Neuronal stem cell (in vitro differentiated cells): ENCODE measurements at regions not wholly inside any gene's neighbourhood (a gene's known extent, or its start where the extent isn't known, plus 50 kb on each side); places are given as distances from the start of the nearest gene placed in this dataset.

Source experiments
- DNase-seq: peaks from one replicate; pipeline ENCODE4 v3.0.0-alpha.2; 2013; ENCODE audit warnings: low spot score
- H2AFZ ChIP-seq: one replicate; pipeline ENCODE4 v1.6.1; 2013; ENCODE audit warnings: mild to moderate bottlenecking, low read length, inconsistent platforms
- H2AK5ac ChIP-seq: 2 replicates; pipeline ENCODE4 v1.6.1; 2013; ENCODE audit warnings: low read depth, mild to moderate bottlenecking, inconsistent platforms, low read length, moderate library complexity, mixed read lengths
- H2BK120ac ChIP-seq: 2 replicates; pipeline ENCODE4 v1.6.1; 2013; ENCODE audit warnings: low read depth, mild to moderate bottlenecking, inconsistent platforms, low read length, moderate library complexity, mixed read lengths
- H2BK12ac ChIP-seq: one replicate; pipeline ENCODE4 v1.6.1; 2013; ENCODE audit warnings: low read length, inconsistent platforms
- H2BK15ac ChIP-seq: 2 replicates; pipeline ENCODE4 v1.6.1; 2013; ENCODE audit warnings: mild to moderate bottlenecking, low read length, inconsistent platforms, mixed read lengths
- H2BK5ac ChIP-seq: one replicate; pipeline ENCODE4 v1.6.1; 2013; ENCODE audit warnings: inconsistent platforms, mild to moderate bottlenecking, low read length, moderate library complexity
- H3K14ac ChIP-seq: one replicate; pipeline ENCODE4 v1.6.1; 2013; ENCODE audit warnings: low read length, inconsistent platforms
- H3K18ac ChIP-seq: 2 replicates; pipeline ENCODE4 v1.6.1; 2013; ENCODE audit warnings: low read length, inconsistent platforms
- H3K23ac ChIP-seq: 2 replicates; pipeline ENCODE4 v1.6.1; 2013; ENCODE audit warnings: low read depth, mild to moderate bottlenecking, mixed read lengths, low read length, inconsistent platforms; ENCODE audit not compliant: poor library complexity
- H3K27ac ChIP-seq: replicated peaks from 3 replicates; pipeline ENCODE4 v1.5.1; 2013; ENCODE audit warnings: low read length, inconsistent platforms
- H3K27me3 ChIP-seq, 3 experiments: 2 replicates each; pipeline ENCODE4 v1.6.1; 2013; ENCODE audit warnings: low read length in 3 of 3, mild to moderate bottlenecking in 2 of 3, inconsistent platforms in 1 of 3, low read depth in 1 of 3, mixed read lengths in 1 of 3, moderate library complexity in 1 of 3; ENCODE audit not compliant: control insufficient read depth in 3 of 3, insufficient read depth in 3 of 3
- H3K36me3 ChIP-seq, 2 donors: replicated peaks in 1 of 2; 2 replicates each; pipeline ENCODE4 v1.6.1; 2013; ENCODE audit warnings: low read length in 2 of 2; ENCODE audit not compliant: control insufficient read depth in 2 of 2, insufficient read depth in 2 of 2
- H3K4ac ChIP-seq: 2 replicates; pipeline ENCODE4 v1.6.1; 2013; ENCODE audit warnings: inconsistent platforms, mild to moderate bottlenecking, low read length, moderate library complexity
- H3K4me1 ChIP-seq, 2 donors: 1 replicate in 1 of 2; 2 replicates in 1 of 2; pipeline ENCODE4 v1.6.1; 2013; ENCODE audit warnings: low read length in 2 of 2, low read depth in 1 of 2; ENCODE audit not compliant: control insufficient read depth in 2 of 2, insufficient read depth in 1 of 2
- H3K4me2 ChIP-seq: one replicate; pipeline ENCODE4 v1.6.1; 2013; ENCODE audit warnings: mild to moderate bottlenecking, low read length, inconsistent platforms; ENCODE audit not compliant: insufficient read depth, poor library complexity, severe bottlenecking
- H3K4me3 ChIP-seq, 2 donors: 2 replicates each; pipeline ENCODE4 v1.5.1; 2013; ENCODE audit warnings: low read length in 2 of 2, mild to moderate bottlenecking in 2 of 2, inconsistent platforms in 1 of 2, moderate library complexity in 1 of 2
- H3K79me1 ChIP-seq: one replicate; pipeline ENCODE4 v1.6.1; 2013; ENCODE audit warnings: low read depth, mild to moderate bottlenecking, inconsistent platforms, low read length, moderate library complexity
- H3K9ac ChIP-seq: one replicate; pipeline ENCODE4 v1.6.1; 2013; ENCODE audit warnings: mild to moderate bottlenecking, low read depth, low read length, inconsistent platforms; ENCODE audit not compliant: poor library complexity
- H3K9me3 ChIP-seq, 2 donors: replicated peaks in 1 of 2; 2 replicates each; pipeline versions ENCODE3 to v1.6.1; 2013; ENCODE audit warnings: low read length in 2 of 2, mild to moderate bottlenecking in 2 of 2, inconsistent platforms in 1 of 2, low read depth in 1 of 2, mixed read lengths in 1 of 2, moderate library complexity in 1 of 2; ENCODE audit not compliant: control insufficient read depth in 2 of 2, insufficient read depth in 1 of 2
- H4K8ac ChIP-seq: one replicate; pipeline ENCODE4 v1.6.1; 2013; ENCODE audit warnings: low read depth, mild to moderate bottlenecking, inconsistent platforms, low read length, moderate library complexity
- H4K91ac ChIP-seq: one replicate; pipeline ENCODE4 v1.6.1; 2013; ENCODE audit warnings: low read length, low read depth, mild to moderate bottlenecking, inconsistent platforms; ENCODE audit not compliant: poor library complexity
- WGBS, 2 donors: extraction: QIAGEN DNeasy Blood & Tissue Kit; methylation state at CpG; one replicate each; pipeline ENCODE4 v1.1.7; 2013; ENCODE audit warnings: missing lambda C conversion rate in 2 of 2, mixed read lengths in 1 of 2; ENCODE audit not compliant: insufficient read length in 2 of 2, insufficient replicate concordance in 1 of 2; ENCODE audit errors: extremely low coverage in 2 of 2; 5-methylcytosine and 5-hydroxymethylcytosine counted together

GRCh38 chr13:31896427-31896826 is 135.1 kb upstream of the FRY start:
- no peaks in the 10 kb centered on the region for H3K36me3 ChIP-seq
- H2AK5ac ChIP-seq, result no peak overlapping the region
- H3K14ac ChIP-seq, result no peak overlapping the region
- no CpG with 5 or more reads among the region's 2 CpGs for WGBS, 2 donors
- H2AFZ ChIP-seq, result no peak overlapping the region
- H4K8ac ChIP-seq, result no peak overlapping the region
- no peak overlapping the region for H2BK15ac ChIP-seq
- no peak overlapping the region for H2BK120ac ChIP-seq
- no peak overlapping the region for H2BK5ac ChIP-seq
- peaks cover 0 to 6% of the 10 kb centered on the region in 2 donors for H3K9me3 ChIP-seq
- no peak overlapping the region for H2BK12ac ChIP-seq
- no peak for DNase-seq
- peaks cover 0 to 2% (median 0%) of the 10 kb centered on the region in 3 experiments for H3K27me3 ChIP-seq
- no peak overlapping the region for H4K91ac ChIP-seq
- H3K9ac ChIP-seq, result no peak overlapping the region
- no peaks in the 10 kb centered on the region for H3K79me1 ChIP-seq
- H3K4me3 ChIP-seq, result no peak overlapping the region
- H3K18ac ChIP-seq, result no peak overlapping the region
- no peak overlapping the region for H3K4ac ChIP-seq
- H3K4me2 ChIP-seq, result no peak overlapping the region
- peaks cover 0 to 2% of the 10 kb centered on the region in 2 donors for H3K4me1 ChIP-seq
- H3K23ac ChIP-seq, result no peak overlapping the region
- no peak overlapping the region for H3K27ac ChIP-seq

GRCh38 chr13:31898378-31899071 is 133.0 kb upstream of the FRY start:
- Histone ChIP-seq H3K4me2 (no peak overlapping the region), H2BK5ac (no peak overlapping the region), H3K27me3 (peaks cover 0 to 2% (median 0%) of the 10 kb centered on the region in 3 experiments), H3K14ac (no peak overlapping the region), H3K9ac (no peak overlapping the region), H2BK12ac (no peak overlapping the region), H3K27ac (no peak overlapping the region), H3K4me3 (no peak overlapping the region), H3K9me3 (peaks cover 0 to 6% of the 10 kb centered on the region in 2 donors), H3K36me3 (no peaks in the 10 kb centered on the region), H3K79me1 (no peaks in the 10 kb centered on the region), H3K23ac (no peak overlapping the region), H2BK15ac (no peak overlapping the region), H3K18ac (no peak overlapping the region), H2AK5ac (no peak overlapping the region), H3K4ac (no peak overlapping the region), H3K4me1 (peaks cover 0 to 2% of the 10 kb centered on the region in 2 donors), H2AFZ (no peak overlapping the region), H4K91ac (no peak overlapping the region), H4K8ac (no peak overlapping the region), H2BK120ac (no peak overlapping the region)
- WGBS, 2 donors, result no CpG with 5 or more reads among the region's 9 CpGs
- DNase-seq, result no peak

GRCh38 chr13:31901985-31902384 is 129.6 kb upstream of the FRY start:
- peaks cover 0 to 6% of the 10 kb centered on the region in 2 donors for H3K9me3 ChIP-seq
- no peak overlapping the region for H3K4ac ChIP-seq
- no peak overlapping the region for H2BK5ac ChIP-seq
- H3K9ac ChIP-seq, result no peak overlapping the region
- no CpG with 5 or more reads among the region's 2 CpGs for WGBS, 2 donors
- H3K36me3 ChIP-seq, result no peaks in the 10 kb centered on the region
- H3K4me2 ChIP-seq, result no peak overlapping the region
- no peak overlapping the region for H3K18ac ChIP-seq
- H4K91ac ChIP-seq, result no peak overlapping the region
- H4K8ac ChIP-seq, result no peak overlapping the region
- H2BK15ac ChIP-seq, result no peak overlapping the region
- H2BK120ac ChIP-seq, result no peak overlapping the region
- H3K27me3 ChIP-seq, result peaks cover 0 to 14% (median 0%) of the 10 kb centered on the region in 3 experiments
- no peak overlapping the region for H3K23ac ChIP-seq
- H3K14ac ChIP-seq, result no peak overlapping the region
- H3K4me3 ChIP-seq, result no peak overlapping the region
- H2AFZ ChIP-seq, result no peak overlapping the region
- no peak overlapping the region for H3K27ac ChIP-seq
- H3K79me1 ChIP-seq, result peaks cover 2% of the 10 kb centered on the region
- H2AK5ac ChIP-seq, result no peak overlapping the region
- DNase-seq, result no peak
- no peak overlapping the region for H2BK12ac ChIP-seq
- H3K4me1 ChIP-seq, result peaks cover 0 to 7% of the 10 kb centered on the region in 2 donors

GRCh38 chr13:31903111-31903815 is 128.3 kb upstream of the FRY start:
- Histone ChIP-seq H2AFZ (no peak overlapping the region), H3K4me3 (no peak overlapping the region), H2BK120ac (no peak overlapping the region), H3K4ac (no peak overlapping the region), H2BK12ac (no peak overlapping the region), H3K18ac (no peak overlapping the region), H3K9me3 (peaks cover 0 to 6% of the 10 kb centered on the region in 2 donors), H2BK15ac (no peak overlapping the region), H3K9ac (no peak overlapping the region), H3K4me1 (peaks cover 0 to 7% of the 10 kb centered on the region in 2 donors), H3K36me3 (no peaks in the 10 kb centered on the region), H3K27me3 (peaks cover 0 to 23% (median 0%) of the 10 kb centered on the region in 3 experiments), H3K27ac (no peak overlapping the region), H4K91ac (no peak overlapping the region), H3K4me2 (no peak overlapping the region), H3K79me1 (peaks cover 2% of the 10 kb centered on the region), H3K23ac (no peak overlapping the region), H2AK5ac (no peak overlapping the region), H4K8ac (no peak overlapping the region), H2BK5ac (no peak overlapping the region), H3K14ac (no peak overlapping the region)
- DNase-seq, result no peak
- no CpG with 5 or more reads among the region's 7 CpGs for WGBS, 2 donors
